ENCODE measurements at regions not wholly inside any gene's neighbourhood (a gene's known extent, or its start where the extent isn't known, plus 50 kb on each side); places are given as distances from the start of the nearest gene placed in this dataset.

GRCh38 chr2:235352541-235352940, 141.3 kb upstream of the AGAP1 start:
- no peak overlapping the region for H3K4me3 ChIP-seq (ENCODE audit: low read depth, low read length)
- no peak for TF ChIP-seq CTCF (conservative IDR thresholded peaks at IDR 0.05; ENCODE audit: low read depth, low read length)
- no peak for DNase-seq (ENCODE audit: low read depth)

DNA sequence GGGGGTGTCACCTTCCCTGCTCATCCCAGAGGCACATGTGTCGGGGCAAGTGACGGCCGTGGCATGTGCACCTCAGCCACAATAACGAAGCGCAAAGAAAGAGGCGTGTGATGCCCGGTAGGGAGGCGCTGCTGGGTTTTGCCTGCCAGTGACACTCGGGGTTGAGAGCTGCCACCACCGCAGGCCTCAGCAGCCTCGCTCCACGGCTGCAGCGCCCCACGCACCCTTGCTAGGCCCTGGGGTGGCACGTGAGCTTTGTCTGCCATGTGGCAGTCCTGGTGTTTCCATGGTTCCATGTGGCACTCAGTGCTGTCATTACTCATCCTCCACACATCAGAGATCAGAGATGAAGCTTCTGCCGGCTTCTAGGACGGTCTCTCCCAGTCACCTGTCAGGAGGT, 136.0 kb upstream of the AGAP1 start:
- no peak overlapping the region for H3K4me3 ChIP-seq (ENCODE audit: low read depth, low read length)
- no peak for TF ChIP-seq CTCF (conservative IDR thresholded peaks at IDR 0.05; ENCODE audit: low read depth, low read length)
- no peak for DNase-seq (ENCODE audit: low read depth)

DNA sequence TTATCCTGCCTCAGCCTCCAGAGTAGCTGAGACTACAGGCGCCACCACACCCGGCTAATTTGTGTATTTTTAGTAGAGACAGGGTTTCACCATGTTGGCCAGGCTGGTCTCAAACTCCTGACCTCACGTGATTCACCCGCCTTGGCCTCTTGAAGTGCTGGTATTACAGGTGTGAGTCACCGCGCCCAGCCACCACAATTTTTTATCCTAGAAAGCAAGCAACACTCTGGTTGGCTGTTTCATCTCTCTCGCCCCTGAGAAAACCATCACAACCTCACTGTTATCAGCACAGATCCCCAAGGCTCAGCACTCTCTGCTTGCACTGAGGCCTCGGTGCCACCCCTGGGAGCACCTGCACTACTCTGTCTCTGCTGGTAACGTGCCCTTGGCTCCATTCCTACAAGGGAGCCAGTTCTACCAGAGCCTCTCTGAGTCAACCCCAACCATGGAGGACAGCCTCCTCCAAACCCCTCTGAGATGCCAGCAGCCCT, 134.8 kb upstream of the AGAP1 start:
- no peak for DNase-seq (ENCODE audit: low read depth)
- H3K4me3 ChIP-seq (ENCODE audit: low read depth, low read length): no peak overlapping the region
- no peak for TF ChIP-seq CTCF (conservative IDR thresholded peaks at IDR 0.05; ENCODE audit: low read depth, low read length)

DNA sequence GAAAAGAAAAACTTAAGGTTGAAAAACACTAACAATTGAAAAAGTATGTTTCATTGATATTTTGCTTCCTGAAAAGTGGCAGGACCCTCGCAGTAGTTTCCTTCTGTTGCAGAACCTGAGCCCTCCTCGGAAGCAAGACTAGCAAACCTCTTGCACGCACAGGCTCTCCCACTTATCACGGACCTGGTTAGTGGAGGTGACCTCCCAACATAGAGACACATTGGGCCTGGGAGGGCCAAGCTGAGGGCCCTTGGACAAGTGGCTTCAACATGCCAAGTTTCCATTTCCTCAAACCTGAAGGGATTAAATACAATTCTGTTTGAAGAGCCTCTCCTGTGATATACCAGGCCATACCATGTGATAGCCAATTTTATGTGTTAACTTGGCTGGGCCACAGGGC, 133.4 kb upstream of the AGAP1 start:
- TF ChIP-seq CTCF (conservative IDR thresholded peaks at IDR 0.05; ENCODE audit: low read depth, low read length): no peak
- DNase-seq (ENCODE audit: low read depth): no peak
- no peak overlapping the region for H3K4me3 ChIP-seq (ENCODE audit: low read depth, low read length)

- DNase-seq (ENCODE audit: low read depth): no peak
- TF ChIP-seq CTCF (conservative IDR thresholded peaks at IDR 0.05; ENCODE audit: low read depth, low read length): no peak
- H3K4me3 ChIP-seq (ENCODE audit: low read depth, low read length): no peak overlapping the region
These were observed 128.1 kb upstream of the AGAP1 start for GRCh38 chr2:235365743-235366142.

- no peak for TF ChIP-seq CTCF (conservative IDR thresholded peaks at IDR 0.05; ENCODE audit: low read depth, low read length)
- no peak for DNase-seq (ENCODE audit: low read depth)
These were observed 127.5 kb upstream of the AGAP1 start for GRCh38 chr2:235366390-235366789.

GRCh38 chr2:235366807-235367206, 127.0 kb upstream of the AGAP1 start:
- no peak overlapping the region for H3K4me3 ChIP-seq (ENCODE audit: low read depth, low read length)
- DNase-seq (ENCODE audit: low read depth): no peak
- no peak for TF ChIP-seq CTCF (conservative IDR thresholded peaks at IDR 0.05; ENCODE audit: low read depth, low read length)

More at GRCh38 chr2:235366390-235366789, 127.5 kb upstream of the AGAP1 start:
- no peak overlapping the region for H3K4me3 ChIP-seq (ENCODE audit: low read depth, low read length)

All from choroid plexus epithelial cell (primary cell).